GM12865 (cell line): ENCODE measurements at regions not wholly inside any gene's neighbourhood (a gene's known extent, or its start where the extent isn't known, plus 50 kb on each side); places are given as distances from the start of the nearest gene placed in this dataset.

Experiments used
- DNase-seq: peaks from one replicate; pipeline ENCODE4 v3.0.0; 2010; ENCODE audit warnings: low read depth
- H3K4me3 ChIP-seq: 2 replicates; pipeline ENCODE4 v1.5.1; 2011; ENCODE audit warnings: mild to moderate bottlenecking, low read depth, low read length, control low read depth
- CTCF ChIP-seq: IDR thresholded peaks from 2 replicates; pipeline ENCODE4 v1.5.1; 2011; ENCODE audit warnings: low read length, control low read depth, low read depth, inconsistent platforms; ENCODE audit not compliant: insufficient read depth; ENCODE audit errors: missing control alignments

- DNase-seq, result no peak
- TF ChIP-seq CTCF, result no peak
- no peak overlapping the region for H3K4me3 ChIP-seq
Observed at GRCh38 chr4:182101618-182102017, 141.6 kb upstream of the TENM3 start.

GRCh38 chr4:182102576-182102975 lies 140.6 kb upstream of the TENM3 start:
- TF ChIP-seq CTCF, result no peak
- DNase-seq, result no peak
- no peak overlapping the region for H3K4me3 ChIP-seq

- H3K4me3 ChIP-seq, result no peak overlapping the region
- DNase-seq, result no peak
- no peak for TF ChIP-seq CTCF
Observed at GRCh38 chr4:182103614-182104319, 139.4 kb upstream of the TENM3 start.

- no peak for DNase-seq
- no peak overlapping the region for H3K4me3 ChIP-seq
- no peak for TF ChIP-seq CTCF
Observed at GRCh38 chr4:182105416-182105815, 137.8 kb upstream of the TENM3 start.

GRCh38 chr4:182107931-182108330 lies 135.3 kb upstream of the TENM3 start:
- no peak for TF ChIP-seq CTCF

GRCh38 chr4:182111586-182111985 lies 131.6 kb upstream of the TENM3 start:
- no peak overlapping the region for H3K4me3 ChIP-seq
- TF ChIP-seq CTCF, result no peak

More at GRCh38 chr4:182107931-182108330, 135.3 kb upstream of the TENM3 start:
- no peak for DNase-seq
- H3K4me3 ChIP-seq, result no peak overlapping the region

GRCh38 chr4:182113779-182114178 lies 129.4 kb upstream of the TENM3 start:
- TF ChIP-seq CTCF, result no peak
- H3K4me3 ChIP-seq, result no peak overlapping the region
- DNase-seq, result no peak

More at GRCh38 chr4:182111586-182111985, 131.6 kb upstream of the TENM3 start:
- DNase-seq, result no peak
